Suprapubic skin (tissue), 4 donors: ENCODE measurements at regions not wholly inside any gene's neighbourhood (a gene's known extent, or its start where the extent isn't known, plus 50 kb on each side); places are given as distances from the start of the nearest gene placed in this dataset.

ENCODE experiments used
- CTCF ChIP-seq, 2 donors: fragments of 200-600 bp in 1 of 2; fragments of 450-650 bp in 1 of 2; sonication (generic) in 1 of 2; IDR thresholded peaks; one replicate each; pipeline ENCODE4 v1.5.1; 2016 to 2019; ENCODE audit warnings: antibody characterized with exemption in 2 of 2, mild to moderate bottlenecking in 1 of 2, moderate library complexity in 1 of 2
- EP300 ChIP-seq: sonication (generic); formaldehyde crosslinking; IDR thresholded peaks from one replicate; pipeline ENCODE4 v1.6.1; 2017; ENCODE audit warnings: antibody characterized with exemption
- POLR2A ChIP-seq, 2 donors: fragments of 450-650 bp; IDR thresholded peaks; one replicate each; pipeline ENCODE4 v1.6.1; 2017; ENCODE audit warnings: antibody characterized with exemption in 2 of 2, mild to moderate bottlenecking in 2 of 2, moderate library complexity in 2 of 2
- POLR2AphosphoS5 ChIP-seq, 3 donors: sonication (generic); formaldehyde crosslinking; IDR thresholded peaks; one replicate each; pipeline ENCODE4 v1.6.1; 2017; ENCODE audit warnings: antibody characterized with exemption in 3 of 3

DNA sequence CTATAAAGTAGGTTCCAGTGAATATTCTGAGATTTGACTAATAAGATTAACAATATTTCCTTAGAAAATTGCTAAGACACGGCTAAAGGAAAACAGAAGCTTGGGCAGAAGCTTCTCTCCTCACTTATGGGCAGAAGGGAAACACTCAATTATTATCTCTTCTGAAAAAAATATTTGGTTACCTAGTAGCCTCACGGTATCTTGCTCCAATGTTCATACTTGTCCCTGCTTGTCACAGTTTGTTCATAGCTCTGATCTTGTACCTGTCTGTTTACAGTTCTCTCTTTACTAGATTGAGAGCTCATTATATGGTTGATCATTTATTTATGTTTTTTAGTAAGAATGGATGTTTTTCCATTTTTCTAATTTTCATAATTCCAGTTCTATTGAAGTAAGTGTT lies 458.0 kb upstream of the ATP2B1 start:
- no peak for TF ChIP-seq CTCF (IDR thresholded peaks at IDR 0.05)
- no peak for TF ChIP-seq POLR2AphosphoS5 (IDR thresholded peaks at IDR 0.05)
- no peak for TF ChIP-seq POLR2A (IDR thresholded peaks at IDR 0.05)
- TF ChIP-seq EP300 = no peak
